CD4-positive, alpha-beta T cell treated with Interleukin-12 subunit alpha and Interleukin-12 subunit beta, for 1 hour (primary cell): ENCODE measurements at regions not wholly inside any gene's neighbourhood (a gene's known extent, or its start where the extent isn't known, plus 50 kb on each side); places are given as distances from the start of the nearest gene placed in this dataset.

Source experiments
- DNase-seq: peaks from one replicate; pipeline ENCODE4 v3.0.0-alpha.2; 2020

- no peak for DNase-seq
Measured at GRCh38 chr18:78643981-78644380, 335.6 kb upstream of the SALL3 start.

DNA sequence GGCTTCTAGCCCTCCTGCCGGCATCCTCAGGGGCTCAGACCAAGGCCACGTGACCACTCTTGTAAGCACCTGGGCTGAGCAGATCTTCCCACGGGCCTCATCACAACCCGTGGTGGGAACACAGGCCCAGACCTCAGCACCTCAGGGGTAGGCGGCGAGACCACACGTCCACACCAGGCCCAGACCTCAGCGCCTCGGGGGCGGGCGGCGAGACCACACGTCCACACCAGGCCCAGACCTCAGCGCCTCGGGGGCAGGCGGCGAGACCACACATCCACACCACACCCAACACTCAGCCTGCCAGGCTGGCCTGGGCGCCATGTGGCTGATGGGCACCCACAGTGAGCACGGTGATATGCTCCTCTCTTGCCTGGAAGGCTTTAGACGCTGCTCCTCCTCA lies 334.4 kb upstream of the SALL3 start:
- DNase-seq, result no peak

GRCh38 chr18:78647018-78647417 lies 332.6 kb upstream of the SALL3 start:
- DNase-seq, result no peak

DNA sequence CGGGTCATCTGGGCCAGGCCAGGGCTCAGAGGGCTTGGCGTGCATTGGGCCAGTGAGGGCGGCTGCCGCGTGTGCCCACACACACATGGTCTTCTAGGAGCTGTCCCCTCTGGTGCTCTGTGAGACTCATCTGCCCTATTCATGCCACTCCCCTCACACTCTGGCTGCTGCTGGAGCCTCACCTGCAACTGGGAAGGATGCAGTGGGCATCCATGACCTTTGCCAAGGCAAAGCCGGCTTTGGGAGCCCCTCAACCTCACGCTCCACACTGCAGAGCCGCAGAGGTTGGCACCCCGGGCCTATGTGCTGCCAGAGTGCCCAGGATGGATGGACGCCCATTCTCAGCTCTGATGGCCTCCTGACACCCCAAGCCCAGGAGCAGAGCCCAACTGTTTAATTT lies 330.2 kb upstream of the SALL3 start:
- DNase-seq, result no peak

- DNase-seq, result no peak
Measured at GRCh38 chr18:78650926-78651325, 328.7 kb upstream of the SALL3 start.

- no peak for DNase-seq
Measured at GRCh38 chr18:78652001-78652545, 327.5 kb upstream of the SALL3 start.

GRCh38 chr18:78655921-78656320 lies 323.7 kb upstream of the SALL3 start:
- no peak for DNase-seq

DNA sequence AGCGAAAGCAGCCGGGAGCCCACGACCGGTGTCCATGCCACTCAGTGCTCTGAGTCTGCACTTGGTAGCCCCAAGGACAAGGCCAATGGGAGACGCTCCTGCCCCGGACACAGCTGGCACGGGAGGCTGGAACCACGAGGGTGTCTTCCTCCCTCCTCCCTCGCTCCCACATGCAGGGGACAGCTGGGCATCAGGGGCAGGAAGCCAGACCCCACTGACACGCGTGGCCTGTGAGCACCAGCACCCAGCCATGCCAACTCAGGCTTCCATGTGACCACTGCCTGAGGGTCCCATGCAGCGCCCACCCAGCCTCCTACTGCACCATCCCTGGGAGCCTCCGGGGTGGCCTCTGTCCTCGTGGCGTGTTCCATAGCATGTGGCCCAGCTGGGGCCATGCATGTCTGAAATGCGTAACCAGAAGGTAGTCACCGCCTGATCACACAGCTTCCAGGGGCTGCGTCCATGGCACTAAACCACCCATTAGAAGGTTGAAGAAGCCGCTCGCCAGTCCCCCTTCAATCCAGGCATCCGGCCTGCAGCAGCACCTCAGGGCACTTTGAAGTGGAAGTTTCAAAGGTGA lies 323.2 kb upstream of the SALL3 start:
- DNase-seq, result no peak

DNA sequence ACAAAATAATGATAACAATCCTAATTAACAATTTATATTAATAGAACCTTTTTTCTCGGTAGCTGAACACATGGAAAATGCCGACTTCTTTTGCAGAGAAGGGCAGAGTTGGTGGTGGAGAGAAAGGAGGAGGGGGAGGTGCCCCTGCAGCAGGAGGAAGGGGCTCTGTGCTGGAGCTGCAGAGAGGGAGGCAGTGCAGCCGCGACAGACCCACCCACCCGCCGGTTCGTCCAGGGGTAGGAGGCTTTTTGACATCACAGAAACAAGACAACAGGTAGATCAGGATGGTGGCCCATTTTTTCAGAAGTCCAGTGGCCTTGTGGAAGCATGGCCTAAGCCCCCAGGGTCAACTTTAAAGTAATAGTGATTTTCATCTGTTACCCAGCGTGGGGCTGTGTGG lies 321.1 kb upstream of the SALL3 start:
- DNase-seq, result no peak

DNA sequence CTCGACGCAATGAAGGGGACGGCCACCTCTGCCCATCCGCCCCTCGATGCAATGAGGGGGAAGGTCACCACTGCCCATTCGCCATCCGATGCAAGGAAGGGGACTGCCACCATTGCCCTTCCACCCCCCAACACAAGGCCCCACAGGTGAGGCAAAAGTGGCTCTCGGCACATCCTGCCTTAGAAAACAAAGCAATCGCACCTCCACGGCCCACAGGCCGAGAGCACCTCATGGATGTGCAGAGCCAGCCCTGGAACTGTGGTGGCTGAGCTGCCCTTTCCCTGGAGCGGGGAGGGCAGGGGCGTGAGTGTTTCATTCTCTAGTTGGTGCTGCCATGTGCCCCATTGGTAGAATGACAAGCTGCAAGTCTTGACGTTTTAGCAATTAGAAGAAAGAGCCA lies 320.6 kb upstream of the SALL3 start:
- DNase-seq, result no peak

DNA sequence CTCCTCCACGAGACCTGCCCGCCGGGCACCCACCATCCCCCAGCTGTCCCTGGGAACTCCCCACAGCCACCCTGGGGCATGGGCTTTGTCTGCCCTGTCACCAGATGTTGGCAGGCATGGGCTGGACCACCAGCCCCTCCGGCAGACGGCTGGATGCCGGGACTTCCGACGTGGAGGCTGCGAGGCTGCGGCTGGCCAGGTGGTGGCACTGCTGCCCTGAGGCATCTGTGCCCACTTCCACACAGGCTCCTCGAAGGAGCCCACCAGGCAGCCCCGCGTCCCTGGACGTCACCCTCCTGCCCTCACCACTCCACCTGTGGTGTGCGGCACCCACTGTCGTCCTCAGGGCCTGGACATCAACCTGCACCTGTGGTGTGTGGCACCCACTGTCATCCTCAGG lies 319.9 kb upstream of the SALL3 start:
- no peak for DNase-seq

DNA sequence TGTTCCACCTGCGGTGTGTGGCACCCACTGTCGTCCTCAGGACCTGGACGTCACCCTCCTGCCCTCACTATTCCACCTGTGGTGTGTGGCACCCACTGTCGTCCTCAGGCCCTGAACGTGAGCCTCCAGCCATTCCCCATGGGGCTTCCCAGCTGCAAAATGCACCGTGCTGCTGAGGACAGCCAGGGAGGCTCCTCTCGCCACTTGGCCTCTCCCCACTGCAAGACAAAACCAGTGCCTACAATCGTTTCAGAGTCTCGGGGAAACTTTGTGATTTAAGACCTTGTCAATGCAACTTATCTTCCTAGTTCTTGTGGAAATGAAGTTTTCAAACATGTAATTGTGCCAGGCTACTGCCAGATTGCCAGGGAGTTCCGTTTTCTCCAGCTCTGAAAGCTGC lies 319.3 kb upstream of the SALL3 start:
- no peak for DNase-seq

GRCh38 chr18:78661316-78661715 lies 318.3 kb upstream of the SALL3 start:
- no peak for DNase-seq

- no peak for DNase-seq
Measured at GRCh38 chr18:78662879-78663278, 316.7 kb upstream of the SALL3 start.

DNA sequence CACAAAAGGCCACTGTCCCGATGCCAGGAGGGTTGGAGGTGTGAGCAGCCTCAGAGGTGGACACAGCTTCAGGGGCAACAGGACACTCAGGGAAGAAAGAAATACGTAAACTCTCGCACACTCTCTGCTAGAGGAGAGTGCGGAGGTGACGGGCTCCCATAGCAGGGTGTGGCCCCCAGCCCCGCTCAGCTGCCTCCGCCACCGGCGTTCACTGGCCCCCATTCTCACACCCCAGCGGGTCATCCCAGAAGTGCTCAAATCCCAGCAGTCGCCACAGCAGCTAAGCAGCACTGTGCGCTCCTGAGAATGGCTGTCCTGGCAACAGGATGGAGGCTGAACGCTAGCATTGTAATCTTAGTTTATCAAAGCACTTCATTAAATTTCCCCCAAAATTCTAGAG lies 315.6 kb upstream of the SALL3 start:
- no peak for DNase-seq

- DNase-seq, result no peak
Measured at GRCh38 chr18:78664848-78665247, 314.8 kb upstream of the SALL3 start.

DNA sequence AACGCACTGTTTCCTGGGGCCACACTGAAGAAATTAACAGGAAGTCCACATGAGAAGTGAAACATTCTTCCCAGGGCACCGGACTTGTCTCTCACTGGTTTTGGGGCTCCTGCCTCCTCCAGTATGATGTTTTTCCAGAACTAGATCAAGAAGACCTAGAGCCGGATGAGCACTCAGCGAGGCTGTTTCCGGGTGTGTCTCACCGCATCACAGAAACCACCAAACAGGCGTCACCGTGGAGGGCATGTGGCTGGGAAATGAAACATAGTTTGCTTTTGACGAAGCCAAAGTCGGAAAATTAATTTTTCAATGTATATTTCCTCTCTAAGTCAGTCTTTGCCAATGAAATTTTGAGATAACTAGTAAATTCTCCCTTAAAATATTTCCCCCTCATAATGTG lies 314.0 kb upstream of the SALL3 start:
- DNase-seq, result no peak

- DNase-seq, result no peak
Measured at GRCh38 chr18:78666666-78667335, 312.8 kb upstream of the SALL3 start.

DNA sequence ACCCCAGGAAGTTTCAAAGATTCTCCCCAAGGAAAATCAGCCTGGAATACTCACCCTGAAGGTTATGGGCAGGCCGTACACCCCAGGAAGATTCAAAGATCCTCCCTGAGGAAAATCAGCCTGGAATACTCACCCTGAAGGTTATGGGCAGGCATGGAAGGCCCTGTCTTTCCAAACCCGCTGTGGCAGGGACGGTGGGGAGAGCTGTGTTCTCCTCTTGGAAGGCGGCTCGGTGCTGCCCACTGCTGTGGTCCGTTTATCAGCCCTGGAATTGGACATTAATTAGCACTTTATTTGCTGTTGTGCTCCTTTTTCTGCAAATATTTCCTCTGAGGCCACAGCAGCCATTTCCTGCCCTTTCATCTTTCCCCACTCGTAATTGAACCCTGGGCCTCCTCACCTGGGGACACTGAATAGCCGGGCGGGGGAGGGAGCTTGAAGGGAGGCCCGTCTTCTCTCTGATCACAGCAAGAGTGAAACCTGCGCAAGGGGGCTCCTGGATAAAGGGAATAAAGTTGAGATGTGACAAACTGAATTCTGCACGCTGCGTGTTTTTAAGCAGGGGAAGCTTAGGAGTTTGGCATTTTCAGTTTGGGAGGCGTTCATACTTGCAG lies 308.7 kb upstream of the SALL3 start:
- DNase-seq, result no peak

- no peak for DNase-seq
Measured at GRCh38 chr18:78671551-78671950, 308.1 kb upstream of the SALL3 start.

DNA sequence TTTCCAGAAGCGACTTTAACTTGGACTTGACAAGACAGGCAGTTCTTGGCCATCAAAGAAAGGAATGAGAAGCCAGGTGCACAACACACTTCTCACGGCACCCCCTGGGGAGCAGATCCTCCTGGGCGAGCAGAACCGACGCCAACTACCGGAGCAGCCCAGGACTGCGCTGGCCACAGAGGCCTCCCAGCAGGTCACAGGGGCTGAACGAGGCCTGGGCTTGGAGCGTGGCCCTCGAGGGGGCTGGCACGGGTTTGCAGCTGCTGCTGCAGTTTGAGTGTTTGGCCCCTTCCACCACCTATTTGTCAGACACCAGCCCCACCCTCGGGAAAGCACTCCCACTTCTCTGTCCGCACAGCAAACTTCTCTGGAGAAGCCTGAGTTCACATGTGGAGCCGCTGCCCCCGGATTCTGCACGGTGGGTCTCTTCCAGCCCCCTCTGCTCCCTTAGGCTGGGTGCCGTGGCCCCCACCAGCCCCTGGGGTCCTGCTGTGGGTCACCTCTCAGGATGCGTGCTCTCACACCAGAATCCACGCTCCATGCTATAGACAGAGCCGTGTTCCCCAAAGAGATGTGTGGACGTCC lies 306.7 kb upstream of the SALL3 start:
- DNase-seq, result no peak

DNA sequence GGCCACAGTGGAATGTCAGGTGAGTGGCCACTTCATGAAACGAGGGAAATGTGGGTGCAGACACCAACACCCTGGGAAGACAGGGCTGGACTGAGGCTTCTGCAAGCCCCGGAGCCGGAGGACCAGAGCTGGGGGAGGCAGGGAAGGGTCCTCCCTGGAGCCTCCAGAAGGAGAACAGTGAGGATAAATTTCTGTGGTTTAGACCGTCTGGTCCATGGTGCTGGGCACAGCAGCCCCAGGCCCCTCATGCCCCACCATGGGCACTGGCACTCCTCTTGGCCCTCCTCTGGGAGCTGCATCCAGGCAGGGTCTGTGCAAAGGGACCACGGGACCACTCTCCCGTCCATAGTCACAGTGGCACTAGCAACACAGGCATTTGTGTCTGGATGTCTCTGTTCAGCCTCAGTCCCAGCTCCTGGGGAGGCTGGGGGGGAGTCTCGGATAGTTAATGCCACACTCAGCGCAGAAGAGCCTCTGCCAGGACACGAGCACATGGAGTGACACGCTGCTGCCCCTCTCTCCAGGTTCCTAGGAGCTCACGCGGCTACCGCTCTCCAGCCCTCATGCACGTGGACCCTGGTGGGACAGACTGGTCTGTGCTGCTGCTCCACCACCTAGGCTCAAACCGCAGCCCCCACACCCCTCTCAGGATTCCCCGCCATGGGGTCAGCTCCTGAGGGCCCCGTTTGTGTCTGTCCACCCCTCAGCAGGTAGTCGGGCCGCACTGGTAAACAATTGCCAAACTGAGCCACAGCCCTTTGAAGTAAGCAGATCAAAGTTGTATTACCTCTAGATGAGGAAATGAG lies 305.9 kb upstream of the SALL3 start:
- no peak for DNase-seq

DNA sequence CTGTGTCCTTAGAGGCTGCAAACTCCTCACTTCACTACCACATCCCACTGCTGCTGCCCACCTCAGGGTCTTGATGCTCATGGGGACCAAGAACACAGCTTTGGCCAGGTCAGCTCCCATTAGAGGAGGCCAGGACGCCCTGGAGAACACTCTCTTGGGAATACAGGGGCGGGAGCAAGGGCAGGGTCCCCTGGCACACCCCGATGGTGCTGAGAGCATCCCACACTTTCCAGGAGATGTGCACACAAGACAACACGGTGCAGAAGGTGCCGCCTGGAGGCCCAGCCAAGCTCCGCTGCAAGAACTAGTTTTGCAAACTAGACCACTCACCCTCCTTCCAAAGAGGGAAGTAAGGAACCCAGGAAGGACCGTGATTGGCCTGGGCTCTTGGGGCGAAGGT lies 304.4 kb upstream of the SALL3 start:
- DNase-seq, result no peak
